Endothelial cell of umbilical vein (primary cell): ENCODE measurements at regions not wholly inside any gene's neighbourhood (a gene's known extent, or its start where the extent isn't known, plus 50 kb on each side); places are given as distances from the start of the nearest gene placed in this dataset.

Source experiments
- BruUV-seq: library from RNA; stranded (reverse); fragments of 400-500 nt; replicated peaks from 2 replicates; lab custom pipeline; 2021; lab: Mats Ljungman, UMichigan
- CTCF ChIA-PET: fragments of 300-600, 350-600 bp; sonication (Branson Sonifier 250); formaldehyde crosslinking; loops from one replicate; lab custom pipeline; 2021; ENCODE audit warnings: antibody characterized with exemption, inconsistent platforms; lab: Charles Lee
- POLR2A ChIA-PET: fragments of 300-600, 350-600 bp; sonication (Branson Sonifier 250); formaldehyde crosslinking; loops from one replicate; lab custom pipeline; 2021; ENCODE audit warnings: antibody characterized with exemption, inconsistent platforms; lab: Charles Lee
- DNase-seq: peaks from one replicate; pipeline ENCODE4 v3.0.0-alpha.2; 2011; ENCODE audit warnings: low read depth, low spot score
- FAIRE-seq: peaks from 2 replicates; lab custom pipeline; 2011; peaks lifted over from hg19 to GRCh38; lab: Jason Lieb, UNC
- H2AFZ ChIP-seq: 2 replicates; pipeline ENCODE4 v1.6.0; 2012; ENCODE audit warnings: low read depth, low read length, control low read depth, inconsistent platforms
- H3K27ac ChIP-seq: 2 replicates; pipeline ENCODE4 v1.5.1; 2011; ENCODE audit warnings: low read depth, mild to moderate bottlenecking, control low read depth, low read length, moderate library complexity; ENCODE audit not compliant: insufficient read depth
- H3K27me3 ChIP-seq, 2 experiments: 2 replicates each; pipeline versions ENCODE4 v1.6.0 to v1.6.1; 2011; ENCODE audit warnings: low read length in 2 of 2, mixed read lengths in 1 of 2; ENCODE audit not compliant: control insufficient read depth in 2 of 2, insufficient read depth in 2 of 2
- H3K36me3 ChIP-seq, 2 experiments: 2 replicates in 1 of 2; 3 replicates in 1 of 2; pipeline ENCODE4 v1.5.1; 2011; ENCODE audit warnings: low read length in 2 of 2, mild to moderate bottlenecking in 1 of 2, moderate library complexity in 1 of 2; ENCODE audit not compliant: control insufficient read depth in 2 of 2, insufficient read depth in 2 of 2; ENCODE audit errors: extremely low read depth in 1 of 2
- H3K4me1 ChIP-seq: 3 replicates; pipeline ENCODE4 v1.5.1; 2011; ENCODE audit warnings: mild to moderate bottlenecking, low read length; ENCODE audit not compliant: control insufficient read depth, insufficient read depth; ENCODE audit errors: extremely low read depth
- H3K4me2 ChIP-seq: 2 replicates; pipeline ENCODE4 v1.6.1; 2011; ENCODE audit warnings: low read length, control low read depth, mixed read lengths; ENCODE audit not compliant: insufficient read depth
- H3K4me3 ChIP-seq, 3 experiments: fragments of 200-600 bp in 1 of 3; sonication (generic), shearing (Covaris generic) in 1 of 3; replicated peaks in 1 of 3; 2 replicates each; pipeline ENCODE4 v1.5.1; 2011 to 2016; ENCODE audit warnings: control low read depth in 3 of 3, low read length in 3 of 3, mild to moderate bottlenecking in 2 of 3, inconsistent platforms in 1 of 3, low read depth in 1 of 3, moderate library complexity in 1 of 3; ENCODE audit not compliant: insufficient read depth in 1 of 3
- H3K79me2 ChIP-seq: 2 replicates; pipeline ENCODE4 v1.6.0; 2012; ENCODE audit warnings: low read length, inconsistent platforms; ENCODE audit not compliant: control insufficient read depth, insufficient read depth
- H3K9ac ChIP-seq: replicated peaks from 2 replicates; pipeline ENCODE3; 2011; ENCODE audit warnings: low read length, control low read depth; ENCODE audit not compliant: insufficient read depth; ENCODE audit errors: extremely low read depth
- H3K9me1 ChIP-seq: replicated peaks from 3 replicates; pipeline ENCODE4 v1.6.0; 2011; ENCODE audit warnings: mild to moderate bottlenecking, low read length; ENCODE audit not compliant: control insufficient read depth, insufficient read depth; ENCODE audit errors: extremely low read depth
- H3K9me3 ChIP-seq: replicated peaks from 2 replicates; pipeline ENCODE4 v1.5.1; 2012; ENCODE audit warnings: low read length, inconsistent platforms; ENCODE audit not compliant: control insufficient read depth, insufficient read depth
- H4K20me1 ChIP-seq: replicated peaks from 2 replicates; pipeline ENCODE3; 2011; ENCODE audit warnings: mild to moderate bottlenecking, low read length; ENCODE audit not compliant: control insufficient read depth, insufficient read depth; ENCODE audit errors: extremely low read depth
- CTCF ChIP-seq, 2 donors: IDR thresholded peaks; 1 replicate in 1 of 2; 2 replicates in 1 of 2; pipeline ENCODE4 v1.5.1; 2011; ENCODE audit warnings: low read length in 2 of 2, mild to moderate bottlenecking in 2 of 2, moderate library complexity in 2 of 2, control low read depth in 1 of 2, inconsistent platforms in 1 of 2, low read depth in 1 of 2; ENCODE audit not compliant: insufficient read depth in 1 of 2; ENCODE audit errors: extremely low read depth in 1 of 2
- EZH2 ChIP-seq: IDR thresholded peaks from 2 replicates; pipeline ENCODE4 v1.6.1; 2012; ENCODE audit warnings: borderline replicate concordance, low read depth, mild to moderate bottlenecking, moderate library complexity, low read length, inconsistent platforms; ENCODE audit not compliant: severe bottlenecking
- FOS ChIP-seq: IDR thresholded peaks from 2 replicates; pipeline ENCODE4 v1.6.1; 2011; ENCODE audit warnings: mild to moderate bottlenecking, low read length, moderate library complexity, borderline replicate concordance; ENCODE audit not compliant: insufficient read depth
- GATA2 ChIP-seq: IDR thresholded peaks from 2 replicates; pipeline ENCODE4 v1.7.0; 2011; ENCODE audit warnings: low read depth, mild to moderate bottlenecking, moderate library complexity, mixed read lengths, low read length; ENCODE audit not compliant: insufficient read length, insufficient read depth
- JUN ChIP-seq: IDR thresholded peaks from 2 replicates; pipeline ENCODE4 v1.6.1; 2011; ENCODE audit warnings: borderline replicate concordance, low read depth; ENCODE audit not compliant: insufficient read length, insufficient read depth
- MAX ChIP-seq: IDR thresholded peaks from 2 replicates; pipeline ENCODE4 v1.6.1; 2011; ENCODE audit not compliant: insufficient read depth, insufficient read length
- MYC ChIP-seq: IDR thresholded peaks from one replicate; pipeline ENCODE4 v1.6.1; 2011; ENCODE audit warnings: mild to moderate bottlenecking, low read depth, low read length
- POLR2A ChIP-seq: IDR thresholded peaks from 2 replicates; pipeline ENCODE4 v1.6.1; 2012; ENCODE audit warnings: low read depth, mild to moderate bottlenecking, control low read depth, low read length
- POLR2AphosphoS5 ChIP-seq: IDR thresholded peaks from 2 replicates; pipeline ENCODE4 v1.6.1; 2012; ENCODE audit warnings: low read depth, mild to moderate bottlenecking, control low read depth, low read length, moderate library complexity; ENCODE audit not compliant: insufficient read depth
- dilution Hi-C: fragments of 300-500 bp; cut with MboI; formaldehyde crosslinking; loops from one replicate; pipeline ENCODE4 v1.15.0; 2019; ENCODE audit warnings: low sequenced_read_pairs; ENCODE audit not compliant: extremely low pct_ligation_motif_present
- intact Hi-C: fragments of 100-400 bp; cut with micrococcal nuclease; formaldehyde crosslinking; loops from one replicate; pipeline ENCODE4 v1.10.0; 2022

- Histone ChIP-seq H3K27me3 (no peaks in the 10 kb centered on the region), H3K4me2 (no peak overlapping the region), H3K9me3 (no peaks in the 10 kb centered on the region), H3K9me1 (no peaks in the 10 kb centered on the region), H3K79me2 (no peaks in the 10 kb centered on the region), H3K27ac (no peak overlapping the region), H3K36me3 (no peaks in the 10 kb centered on the region), H3K9ac (no peak overlapping the region), H3K4me1 (no peaks in the 10 kb centered on the region), H4K20me1 (no peaks in the 10 kb centered on the region), H3K4me3 (no peak overlapping the region), H2AFZ (no peak overlapping the region)
- dilution Hi-C loops = no loop called here
- CTCF ChIA-PET = no interaction called here
- BruUV-seq = no TSS peak
- DNase-seq (no peak), FAIRE-seq (no peak)
- TF ChIP-seq POLR2A = no peak
- no peak for TF ChIP-seq FOS
- TF ChIP-seq MAX = no peak
- TF ChIP-seq EZH2 = no peak
- TF ChIP-seq CTCF (IDR thresholded peaks at IDR 0.05; ENCODE audit: extremely low read depth in 1 of 2, insufficient read depth in 1 of 2, low read depth in 1 of 2, low read length in 2 of 2) = no peak
- TF ChIP-seq GATA2 = no peak
- TF ChIP-seq MYC = no peak
- TF ChIP-seq JUN = no peak
- TF ChIP-seq POLR2AphosphoS5 = no peak
- intact Hi-C loops = no loop called here
- POLR2A ChIA-PET = no interaction called here
Measured at GRCh38 chr10:81280497-81281479, 594.2 kb upstream of the NRG3 start.
